ENCODE measurements at regions not wholly inside any gene's neighbourhood (a gene's known extent, or its start where the extent isn't known, plus 50 kb on each side); places are given as distances from the start of the nearest gene placed in this dataset.

DNA sequence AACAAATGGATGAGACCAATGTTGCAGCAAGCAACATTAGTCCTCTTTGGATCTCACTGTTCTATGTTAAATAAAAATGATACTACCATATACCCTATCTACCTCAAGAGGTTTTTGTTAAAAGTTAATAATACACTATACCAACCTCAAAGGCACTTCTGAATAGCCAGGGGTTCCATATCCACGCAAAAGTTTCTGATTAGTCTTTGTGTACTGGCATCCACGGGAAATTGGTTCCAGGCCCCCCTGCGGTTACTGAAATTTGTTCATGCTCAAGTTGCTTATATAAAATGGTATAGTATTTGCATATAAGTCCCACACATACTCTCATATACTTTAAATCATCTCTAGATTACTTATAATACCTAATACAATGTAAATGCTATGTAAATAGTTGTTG lies 585.7 kb downstream of the INSC start:
- DNase-seq = no peak
- Mint-ChIP-seq H3K9me3 (peaks cover 11% of the 10 kb centered on the region), H3K4me3 (no peak overlapping the region), H3K36me3 (ENCODE audit: low read depth) (no peaks in the 10 kb centered on the region), H3K4me1 (peaks cover 24% of the 10 kb centered on the region), H3K27me3 (ENCODE audit: insufficient read depth) (peaks cover 9% of the 10 kb centered on the region), H3K27ac (no peak overlapping the region)
- Histone ChIP-seq H3K9ac (ENCODE audit: extremely low read depth, low read length, poor library complexity, severe bottlenecking) (no peak overlapping the region), H3K27ac (ENCODE audit: low read depth, low read length) (no peak overlapping the region), H3K4me3 (ENCODE audit: low read length) (no peak overlapping the region), H3K27me3 (ENCODE audit: control insufficient read depth, insufficient read depth, low read length, poor library complexity, severe bottlenecking) (no peaks in the 10 kb centered on the region), H3K9me3 (ENCODE audit: control insufficient read depth, low read length) (peaks cover 8% of the 10 kb centered on the region), H3K36me3 (ENCODE audit: control insufficient read depth, insufficient read depth, low read length) (no peaks in the 10 kb centered on the region), H3K4me1 (ENCODE audit: control insufficient read depth, insufficient read depth, low read length) (peaks cover 9% of the 10 kb centered on the region)
- no peak for TF ChIP-seq CTCF (conservative IDR thresholded peaks at IDR 0.05)
- 86% methylated on average over 2 of the region's 3 CpGs; no CpG with 5 or more reads in 1 of the 2 experiments for WGBS, 2 experiments (ENCODE audit: insufficient coverage in 1 of 2, insufficient read length in 1 of 2)

GRCh38 chr11:15704064-15704463 lies 589.3 kb downstream of the INSC start:
- no peaks in the 10 kb centered on the region for H3K36me3 ChIP-seq (ENCODE audit: control insufficient read depth, insufficient read depth, low read length)
- peaks cover 17% of the 10 kb centered on the region for H3K4me1 Mint-ChIP-seq
- peaks cover 8% of the 10 kb centered on the region for H3K9me3 Mint-ChIP-seq

GRCh38 chr11:15704556-15704955 lies 589.8 kb downstream of the INSC start:
- no peaks in the 10 kb centered on the region for H3K36me3 ChIP-seq (ENCODE audit: control insufficient read depth, insufficient read depth, low read length)
- H3K9ac ChIP-seq (ENCODE audit: extremely low read depth, low read length, poor library complexity, severe bottlenecking) = no peak overlapping the region
- H3K4me3 ChIP-seq (ENCODE audit: low read length) = peak overlapping the region; percentile 59
- Mint-ChIP-seq H3K4me3 (no peak overlapping the region), H3K36me3 (ENCODE audit: low read depth) (no peaks in the 10 kb centered on the region), H3K4me1 (peaks cover 18% of the 10 kb centered on the region), H3K27me3 (ENCODE audit: insufficient read depth) (peaks cover 12% of the 10 kb centered on the region), H3K27ac (no peak overlapping the region), H3K9me3 (peaks cover 8% of the 10 kb centered on the region)
- H3K4me1 ChIP-seq (ENCODE audit: control insufficient read depth, insufficient read depth, low read length) = peaks cover 7% of the 10 kb centered on the region
- no peak for TF ChIP-seq CTCF (conservative IDR thresholded peaks at IDR 0.05)
- H3K9me3 ChIP-seq (ENCODE audit: control insufficient read depth, low read length) = peaks cover 22% of the 10 kb centered on the region
- no peak overlapping the region for H3K27ac ChIP-seq (ENCODE audit: low read depth, low read length)
- DNase-seq = no peak
- no peaks in the 10 kb centered on the region for H3K27me3 ChIP-seq (ENCODE audit: control insufficient read depth, insufficient read depth, low read length, poor library complexity, severe bottlenecking)

More at GRCh38 chr11:15704064-15704463, 589.3 kb downstream of the INSC start:
- Histone ChIP-seq H3K9me3 (ENCODE audit: control insufficient read depth, low read length) (peaks cover 22% of the 10 kb centered on the region), H3K9ac (ENCODE audit: extremely low read depth, low read length, poor library complexity, severe bottlenecking) (no peak overlapping the region), H3K27me3 (ENCODE audit: control insufficient read depth, insufficient read depth, low read length, poor library complexity, severe bottlenecking) (no peaks in the 10 kb centered on the region), H3K4me1 (ENCODE audit: control insufficient read depth, insufficient read depth, low read length) (peaks cover 7% of the 10 kb centered on the region), H3K4me3 (ENCODE audit: low read length) (no peak overlapping the region), H3K27ac (ENCODE audit: low read depth, low read length) (no peak overlapping the region)
- Mint-ChIP-seq H3K36me3 (ENCODE audit: low read depth) (no peaks in the 10 kb centered on the region), H3K27me3 (ENCODE audit: insufficient read depth) (peaks cover 15% of the 10 kb centered on the region), H3K4me3 (no peak overlapping the region), H3K27ac (peak overlapping the region; percentile 16)
- TF ChIP-seq CTCF (conservative IDR thresholded peaks at IDR 0.05) = no peak
- 79 to 86% methylated on average over 1 of the region's 1 CpG for WGBS, 2 experiments (ENCODE audit: insufficient coverage in 1 of 2, insufficient read length in 1 of 2)
- DNase-seq = peak; percentile 47

All from endodermal cell (in vitro differentiated cells).